SU-DHL-6 (cell line): ENCODE measurements at regions not wholly inside any gene's neighbourhood (a gene's known extent, or its start where the extent isn't known, plus 50 kb on each side); places are given as distances from the start of the nearest gene placed in this dataset.

ENCODE experiments used
- H2AFZ ChIP-seq: fragments of 200-600 bp; sonication (generic); 2 replicates; pipeline ENCODE4 v1.6.1; 2014; ENCODE audit warnings: low read depth, mild to moderate bottlenecking, moderate library complexity, mixed read lengths, antibody characterized with exemption, low read length; ENCODE audit not compliant: severe bottlenecking
- H3F3A ChIP-seq: fragments of 200-600 bp; shearing (Covaris generic); 2 replicates; pipeline ENCODE4 v1.6.0; 2016; ENCODE audit warnings: antibody characterized with exemption, mild to moderate bottlenecking; ENCODE audit not compliant: insufficient read depth
- H3K27ac ChIP-seq: fragments of 200-600 bp; sonication (generic); 2 replicates; pipeline ENCODE4 v1.5.1; 2016; ENCODE audit warnings: low read depth, mild to moderate bottlenecking, low read length, moderate library complexity, mixed read lengths
- H3K27me3 ChIP-seq: fragments of 200-600 bp; sonication (generic), shearing (Covaris generic); 2 replicates; pipeline ENCODE4 v1.6.0; 2014; ENCODE audit warnings: mild to moderate bottlenecking, low read length
- H3K36me3 ChIP-seq: fragments of 200-600 bp; sonication (generic); 2 replicates; pipeline ENCODE4 v1.6.1; 2014; ENCODE audit warnings: mild to moderate bottlenecking, low read length, mixed read lengths
- H3K4me2 ChIP-seq: fragments of 300-600, 200-600 bp; shearing (Covaris generic), sonication (generic); 2 replicates; pipeline ENCODE4 v1.6.0; 2014; ENCODE audit warnings: low read length, low read depth, mild to moderate bottlenecking; ENCODE audit not compliant: poor library complexity, severe bottlenecking
- H3K4me3 ChIP-seq: fragments of 200-600 bp; sonication (generic); 2 replicates; pipeline ENCODE4 v1.5.1; 2014; ENCODE audit warnings: antibody characterized with exemption, low read length, mild to moderate bottlenecking, mixed read lengths; ENCODE audit not compliant: insufficient read depth, poor library complexity, severe bottlenecking
- H3K79me2 ChIP-seq: fragments of 200-600 bp; sonication (generic); 2 replicates; pipeline ENCODE4 v1.6.1; 2014; ENCODE audit warnings: mild to moderate bottlenecking, low read length, moderate library complexity; ENCODE audit not compliant: insufficient read depth
- H3K9ac ChIP-seq: fragments of 200-600 bp; sonication (generic); 2 replicates; pipeline ENCODE4 v1.7.0; 2014; ENCODE audit warnings: mild to moderate bottlenecking, low read length
- H3K9me2 ChIP-seq: fragments of 200-600 bp; sonication (generic); replicated peaks from 2 replicates; pipeline ENCODE4 v1.6.1; 2014; ENCODE audit warnings: low read length; ENCODE audit not compliant: insufficient read depth
- H3K9me3 ChIP-seq: fragments of 200-600 bp; sonication (generic); 2 replicates; pipeline ENCODE4 v1.6.1; 2014; ENCODE audit warnings: low read length, mixed read lengths; ENCODE audit not compliant: insufficient read depth
- H4K20me1 ChIP-seq: fragments of 200-600 bp; sonication (generic); 2 replicates; pipeline ENCODE4 v1.6.1; 2014; ENCODE audit warnings: low read depth, mild to moderate bottlenecking, antibody characterized with exemption, low read length, moderate library complexity, mixed read lengths
- EZH2phosphoT487 ChIP-seq: fragments of 200-600 bp; sonication (generic), shearing (Covaris generic); conservative IDR thresholded peaks from 2 replicates; pipeline ENCODE4 v1.6.1; 2018; ENCODE audit warnings: mild to moderate bottlenecking, antibody characterized with exemption, low read length, moderate library complexity, mixed read lengths
- TF ChIP-seq, protein P1 (sequence below): fragments of 200-600 bp; sonication (generic); IDR thresholded peaks from one replicate; pipeline ENCODE4 v1.5.1; 2017; ENCODE audit warnings: antibody characterized with exemption, mild to moderate bottlenecking, low read length, moderate library complexity; ENCODE audit not compliant: insufficient read depth, poor library complexity, severe bottlenecking

DNA sequence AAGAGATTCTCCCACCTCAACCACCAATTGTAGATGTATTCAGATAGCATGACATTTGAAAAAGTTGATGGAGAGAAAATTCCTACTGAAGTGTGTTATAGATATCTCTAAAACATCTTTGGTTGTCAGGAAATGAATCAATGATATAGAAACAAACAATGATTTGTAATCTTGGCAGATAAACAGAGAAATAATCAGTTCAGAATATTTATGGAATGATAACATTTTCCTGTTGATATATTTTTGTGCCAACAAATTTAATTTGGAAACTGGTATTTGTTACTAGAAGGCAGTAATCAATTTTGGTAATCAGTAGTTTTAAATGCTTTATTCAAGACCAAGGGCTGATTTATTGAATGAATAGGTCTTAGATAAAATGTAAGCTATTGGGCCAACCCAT lies 695.6 kb downstream of the USP25 start:
- H3K9me2 ChIP-seq, result no peaks in the 10 kb centered on the region
- no peaks in the 10 kb centered on the region for H4K20me1 ChIP-seq
- no peak overlapping the region for H3K9ac ChIP-seq
- no peaks in the 10 kb centered on the region for H3K9me3 ChIP-seq
- no peaks in the 10 kb centered on the region for H3K27me3 ChIP-seq
- no peaks in the 10 kb centered on the region for H3K36me3 ChIP-seq
- no peak overlapping the region for H2AFZ ChIP-seq
- no peak overlapping the region for H3K4me3 ChIP-seq
- no peaks in the 10 kb centered on the region for H3F3A ChIP-seq
- no peaks in the 10 kb centered on the region for H3K79me2 ChIP-seq
- no peak overlapping the region for H3K27ac ChIP-seq
- no peak overlapping the region for H3K4me2 ChIP-seq
- TF ChIP-seq EZH2phosphoT487, result no peak

DNA sequence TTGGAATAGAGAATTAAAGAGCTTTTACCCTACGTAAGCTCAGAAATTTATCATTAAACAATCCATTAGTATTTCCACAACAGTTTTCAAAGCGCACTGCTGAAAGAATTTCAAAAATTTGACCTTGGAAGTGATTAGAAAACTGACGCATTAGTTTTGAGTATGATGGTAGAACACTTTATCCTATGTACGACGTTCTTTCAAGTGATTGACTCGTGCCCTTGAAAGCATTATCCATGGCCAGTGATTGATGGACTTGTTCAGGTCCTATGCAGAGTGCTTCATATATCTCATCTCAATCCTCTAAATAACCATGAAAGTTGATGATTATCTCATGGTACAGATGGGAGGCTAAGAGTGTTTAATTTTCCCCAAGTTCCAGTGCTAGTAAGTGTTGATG lies 697.2 kb downstream of the USP25 start:
- Histone ChIP-seq H3K9me3 (no peaks in the 10 kb centered on the region), H3K4me3 (no peak overlapping the region), H4K20me1 (no peaks in the 10 kb centered on the region), H3K79me2 (no peaks in the 10 kb centered on the region), H3K27ac (no peak overlapping the region), H3K9ac (no peak overlapping the region), H3K9me2 (no peaks in the 10 kb centered on the region), H3K4me2 (no peak overlapping the region), H3F3A (no peaks in the 10 kb centered on the region), H3K36me3 (no peaks in the 10 kb centered on the region), H3K27me3 (no peaks in the 10 kb centered on the region), H2AFZ (no peak overlapping the region)
- TF ChIP-seq, protein P1, sequence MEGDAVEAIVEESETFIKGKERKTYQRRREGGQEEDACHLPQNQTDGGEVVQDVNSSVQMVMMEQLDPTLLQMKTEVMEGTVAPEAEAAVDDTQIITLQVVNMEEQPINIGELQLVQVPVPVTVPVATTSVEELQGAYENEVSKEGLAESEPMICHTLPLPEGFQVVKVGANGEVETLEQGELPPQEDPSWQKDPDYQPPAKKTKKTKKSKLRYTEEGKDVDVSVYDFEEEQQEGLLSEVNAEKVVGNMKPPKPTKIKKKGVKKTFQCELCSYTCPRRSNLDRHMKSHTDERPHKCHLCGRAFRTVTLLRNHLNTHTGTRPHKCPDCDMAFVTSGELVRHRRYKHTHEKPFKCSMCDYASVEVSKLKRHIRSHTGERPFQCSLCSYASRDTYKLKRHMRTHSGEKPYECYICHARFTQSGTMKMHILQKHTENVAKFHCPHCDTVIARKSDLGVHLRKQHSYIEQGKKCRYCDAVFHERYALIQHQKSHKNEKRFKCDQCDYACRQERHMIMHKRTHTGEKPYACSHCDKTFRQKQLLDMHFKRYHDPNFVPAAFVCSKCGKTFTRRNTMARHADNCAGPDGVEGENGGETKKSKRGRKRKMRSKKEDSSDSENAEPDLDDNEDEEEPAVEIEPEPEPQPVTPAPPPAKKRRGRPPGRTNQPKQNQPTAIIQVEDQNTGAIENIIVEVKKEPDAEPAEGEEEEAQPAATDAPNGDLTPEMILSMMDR, result no peak
- no peak for TF ChIP-seq EZH2phosphoT487

DNA sequence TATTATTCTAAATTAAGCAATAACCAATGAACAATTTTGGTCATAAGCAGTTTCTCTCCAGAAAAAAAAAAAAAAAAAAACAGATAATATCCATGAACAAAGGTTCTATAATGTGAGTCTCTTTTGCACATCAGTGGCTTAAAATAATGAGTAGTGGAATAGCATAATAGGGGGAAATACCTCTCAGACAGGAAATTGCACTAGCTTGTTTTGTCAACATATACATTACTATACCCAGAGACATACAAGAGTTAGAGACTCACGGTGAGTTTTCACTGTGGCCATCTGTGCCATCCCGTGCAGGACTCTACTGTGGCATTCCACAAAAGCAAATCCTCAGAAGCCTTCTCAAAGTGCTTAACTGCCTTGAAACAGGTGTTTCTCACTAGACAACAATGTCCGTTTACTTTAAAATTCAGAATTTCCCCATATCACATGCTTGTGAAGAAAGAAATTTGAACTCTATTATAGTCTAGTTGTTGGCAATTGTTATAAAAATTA lies 697.9 kb downstream of the USP25 start:
- TF ChIP-seq, protein P1, result no peak
- TF ChIP-seq EZH2phosphoT487, result no peak
- H3F3A ChIP-seq, result no peaks in the 10 kb centered on the region
- no peaks in the 10 kb centered on the region for H3K9me3 ChIP-seq
- no peaks in the 10 kb centered on the region for H3K79me2 ChIP-seq
- H2AFZ ChIP-seq, result no peak overlapping the region
- no peaks in the 10 kb centered on the region for H3K36me3 ChIP-seq
- H3K4me3 ChIP-seq, result no peak overlapping the region
- no peak overlapping the region for H3K27ac ChIP-seq
- no peak overlapping the region for H3K9ac ChIP-seq
- H3K27me3 ChIP-seq, result no peaks in the 10 kb centered on the region
- H3K9me2 ChIP-seq, result no peaks in the 10 kb centered on the region
- no peak overlapping the region for H3K4me2 ChIP-seq
- no peaks in the 10 kb centered on the region for H4K20me1 ChIP-seq

DNA sequence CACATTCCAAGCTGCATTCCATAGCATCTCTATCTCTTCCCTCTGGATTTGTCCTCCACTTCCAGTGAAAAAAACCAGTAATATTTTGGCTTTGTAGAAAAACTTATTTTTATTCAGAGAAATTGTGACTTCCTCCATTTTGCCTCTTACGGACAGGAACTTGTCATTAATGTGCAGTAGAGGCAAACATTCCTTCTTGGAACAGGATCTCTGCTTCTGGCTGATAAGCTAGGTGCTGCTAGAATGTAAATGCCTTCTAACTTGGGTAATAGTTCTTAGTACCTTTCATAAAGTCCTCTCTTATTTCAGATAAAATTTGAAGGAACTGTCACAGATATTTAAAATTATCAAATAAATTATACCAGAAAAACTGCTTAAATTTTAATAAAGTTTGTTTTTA lies 707.8 kb downstream of the USP25 start:
- H3K4me2 ChIP-seq, result no peak overlapping the region

More for the DNA sequence above, 707.8 kb downstream of the USP25 start:
- Histone ChIP-seq H3K79me2 (no peaks in the 10 kb centered on the region), H3K4me3 (no peak overlapping the region), H3K27me3 (no peaks in the 10 kb centered on the region), H2AFZ (no peak overlapping the region), H3K9me3 (no peaks in the 10 kb centered on the region), H3K9me2 (no peaks in the 10 kb centered on the region), H3K36me3 (no peaks in the 10 kb centered on the region), H4K20me1 (no peaks in the 10 kb centered on the region), H3K27ac (no peak overlapping the region), H3K9ac (no peak overlapping the region), H3F3A (no peaks in the 10 kb centered on the region)
- TF ChIP-seq EZH2phosphoT487, result no peak
- TF ChIP-seq, protein P1, result no peak
